HG02623 (cell line): ENCODE measurements at regions not wholly inside any gene's neighbourhood (a gene's known extent, or its start where the extent isn't known, plus 50 kb on each side); places are given as distances from the start of the nearest gene placed in this dataset.

Experiments
- ATAC-seq: cut with Tn5 transposase; IDR thresholded peaks from one replicate; pipeline ENCODE4 v1.9.1; 2021; ENCODE audit warnings: moderate library complexity; ENCODE audit not compliant: unreplicated experiment

DNA sequence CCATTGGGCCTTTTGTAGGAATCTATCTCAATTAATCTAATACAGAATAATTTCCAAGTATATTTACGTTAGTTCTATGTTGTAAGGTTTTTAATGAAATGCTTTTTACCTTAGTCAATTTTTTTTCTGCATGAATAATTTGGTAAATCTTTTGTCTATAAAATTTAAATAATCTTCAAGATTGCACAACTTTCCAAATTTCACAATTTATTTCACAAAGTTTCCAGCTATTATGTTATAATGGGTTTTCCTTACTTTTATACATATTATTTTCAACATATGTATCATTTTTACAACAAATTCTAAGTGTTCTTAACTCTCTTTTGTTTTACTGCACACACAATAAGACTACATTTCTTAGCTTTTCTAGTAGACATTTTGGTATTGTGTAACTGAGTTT, 470.7 kb downstream of the ETV1 start:
- no peak for ATAC-seq

GRCh38 chr7:13524076-13524475, 465.4 kb downstream of the ETV1 start:
- ATAC-seq = no peak

DNA sequence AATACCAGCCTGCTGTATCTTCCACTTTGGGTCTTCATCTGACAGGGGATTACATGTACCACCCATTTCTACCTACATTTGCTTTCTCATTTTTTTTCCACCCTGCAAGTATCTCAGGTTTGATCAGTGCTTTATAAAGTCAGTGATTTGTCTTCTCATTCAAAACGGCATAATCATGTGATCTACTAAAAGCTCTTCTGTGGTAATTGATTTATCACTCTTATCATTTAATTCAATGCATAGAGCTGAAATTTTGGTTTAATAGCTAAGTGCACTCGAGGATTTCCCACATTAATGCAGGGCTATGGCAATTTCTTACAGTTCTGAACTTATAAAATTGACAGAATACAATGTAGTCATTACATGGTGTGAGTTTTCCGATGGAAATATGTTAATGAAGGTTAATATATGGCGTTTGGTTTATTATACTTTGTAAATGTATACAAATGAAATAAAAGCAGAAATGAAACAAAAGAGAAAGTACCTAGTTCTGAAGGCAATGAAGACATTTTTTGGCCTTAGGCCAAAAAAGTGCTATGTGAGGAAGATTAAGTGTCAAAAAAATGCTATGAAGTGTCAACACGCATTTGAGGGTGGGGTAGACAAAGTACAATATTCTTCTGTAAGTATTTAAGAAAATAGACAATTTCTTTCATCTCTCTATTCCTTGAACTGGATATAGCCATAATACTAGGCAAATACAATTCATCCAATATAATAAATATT, 457.3 kb downstream of the ETV1 start:
- no peak for ATAC-seq

- no peak for ATAC-seq
These were observed 450.8 kb downstream of the ETV1 start for GRCh38 chr7:13538669-13539068.

GRCh38 chr7:13540429-13540828, 449.0 kb downstream of the ETV1 start:
- ATAC-seq = no peak

DNA sequence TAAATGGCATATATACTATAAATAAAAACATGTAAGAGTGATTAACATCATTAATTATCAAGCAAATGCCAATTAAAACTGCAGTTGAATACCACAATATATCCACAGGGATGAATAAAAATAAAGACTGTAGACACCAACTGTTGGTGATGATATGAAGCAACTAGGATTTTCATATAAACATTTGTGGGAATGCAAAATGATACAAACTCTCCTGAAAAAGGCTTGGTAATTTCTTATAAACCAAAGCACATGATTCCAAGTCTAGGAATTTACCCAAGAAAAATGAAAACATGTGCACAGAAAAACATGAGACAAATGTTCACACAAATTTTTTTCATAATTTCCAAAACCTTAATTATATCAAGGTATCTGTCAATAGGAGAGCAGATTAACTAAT, 448.1 kb downstream of the ETV1 start:
- no peak for ATAC-seq

- ATAC-seq = no peak
These were observed 447.0 kb downstream of the ETV1 start for GRCh38 chr7:13542451-13542850.

- ATAC-seq = no peak
These were observed 438.0 kb downstream of the ETV1 start for GRCh38 chr7:13551503-13551902.

DNA sequence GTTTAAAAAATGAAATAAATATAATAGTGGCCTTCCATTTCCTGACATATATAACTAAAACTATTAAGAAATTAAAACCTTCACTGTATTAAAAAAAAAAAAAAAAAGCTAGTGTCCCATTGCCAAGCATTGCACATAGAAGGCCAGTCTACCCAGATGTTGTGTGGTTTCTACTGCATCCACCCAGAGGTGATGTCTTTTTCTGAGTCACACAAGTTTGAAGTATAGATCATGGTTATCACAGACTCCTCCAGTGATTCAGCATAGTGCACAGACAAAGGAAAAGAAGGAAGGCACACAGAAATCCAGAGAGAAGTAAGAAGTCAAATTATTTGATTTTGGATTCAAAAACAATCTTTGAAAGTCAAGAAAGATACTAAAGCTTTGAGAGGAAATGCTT, 429.0 kb downstream of the ETV1 start:
- ATAC-seq = no peak

DNA sequence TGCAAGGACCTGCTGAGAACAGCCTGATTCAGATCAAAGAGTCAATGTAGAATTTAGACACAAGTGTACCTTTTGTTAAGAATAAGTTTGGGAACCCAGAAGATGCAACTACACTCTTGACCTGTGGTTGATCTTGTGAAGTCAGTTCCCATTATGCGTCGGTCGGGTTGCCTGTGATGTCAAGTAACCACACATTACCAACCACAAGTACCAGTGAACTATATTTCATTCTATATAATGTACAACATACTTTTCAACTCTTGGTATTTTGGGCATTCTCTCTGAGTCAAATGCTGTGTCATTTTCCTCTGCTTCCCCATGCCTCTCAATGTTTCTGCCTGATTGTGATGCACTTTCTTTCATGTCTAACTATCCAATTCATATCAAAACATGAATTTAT, 426.2 kb downstream of the ETV1 start:
- ATAC-seq = no peak

- no peak for ATAC-seq
These were observed 425.8 kb downstream of the ETV1 start for GRCh38 chr7:13563680-13564079.

DNA sequence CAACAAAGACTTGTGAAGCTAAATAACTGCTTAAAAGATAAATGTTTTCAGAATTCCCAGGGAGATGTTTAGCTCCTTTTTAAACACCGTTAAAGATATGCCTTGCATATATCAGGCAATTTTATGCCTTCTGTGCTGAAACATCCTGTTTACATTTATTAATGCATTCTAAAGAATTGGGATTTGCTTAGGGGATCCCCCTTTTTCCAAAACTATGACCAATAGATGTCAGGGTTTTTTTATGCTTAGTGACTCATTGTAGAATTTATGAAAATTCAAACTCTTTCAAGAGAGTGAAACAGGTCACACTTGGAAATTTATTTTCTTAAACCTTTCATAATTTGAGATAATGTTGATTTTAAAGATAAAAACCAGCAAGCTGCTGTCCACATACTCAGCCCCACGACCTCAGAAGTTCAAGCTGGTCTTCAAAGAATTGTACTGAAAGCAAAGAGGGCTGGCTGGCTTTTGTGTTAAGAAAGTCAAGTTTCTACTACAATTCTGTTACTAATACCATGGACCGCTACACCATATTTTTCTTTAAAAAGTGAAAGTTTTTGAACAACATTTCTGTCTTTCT, 411.8 kb downstream of the ETV1 start:
- ATAC-seq = no peak

- no peak for ATAC-seq
These were observed 411.2 kb downstream of the ETV1 start for GRCh38 chr7:13578294-13578693.

DNA sequence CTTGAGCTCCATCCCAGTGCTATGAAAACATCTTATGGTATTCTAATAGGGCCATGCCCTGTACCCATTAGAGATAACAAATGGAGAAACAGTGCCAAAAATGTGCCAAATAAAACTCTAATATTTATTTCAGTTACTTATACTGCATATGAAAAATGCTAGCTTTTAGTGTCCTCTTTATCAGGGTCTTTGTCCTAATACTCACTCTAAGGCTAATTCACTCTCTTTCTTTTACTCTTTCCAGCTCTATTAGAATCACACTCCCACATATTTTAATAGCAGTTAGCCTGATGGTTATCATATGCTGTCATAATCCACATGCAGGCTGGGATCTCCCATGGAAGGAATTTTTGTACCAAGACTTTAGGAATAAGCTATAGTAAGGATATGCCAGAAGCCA, 408.4 kb downstream of the ETV1 start:
- ATAC-seq = no peak

DNA sequence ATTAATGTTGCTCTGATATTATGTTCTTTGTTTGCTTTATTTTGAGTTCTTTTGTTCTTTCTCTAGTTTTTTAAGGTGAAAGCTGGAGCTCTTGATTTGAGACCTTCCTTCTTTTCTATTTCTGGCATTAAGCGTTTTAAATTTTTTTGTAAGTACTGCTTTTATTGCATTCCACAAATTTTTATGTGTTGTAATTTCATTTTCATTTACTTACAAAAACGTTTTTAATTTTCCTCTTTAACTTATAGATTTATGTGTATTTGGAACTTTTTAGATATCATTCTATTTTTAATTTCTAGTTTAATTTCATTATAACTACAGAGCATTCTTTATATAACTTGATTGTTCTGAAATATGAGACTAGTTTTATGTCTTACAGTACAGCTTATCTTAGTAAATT, 395.6 kb downstream of the ETV1 start:
- ATAC-seq = no peak

DNA sequence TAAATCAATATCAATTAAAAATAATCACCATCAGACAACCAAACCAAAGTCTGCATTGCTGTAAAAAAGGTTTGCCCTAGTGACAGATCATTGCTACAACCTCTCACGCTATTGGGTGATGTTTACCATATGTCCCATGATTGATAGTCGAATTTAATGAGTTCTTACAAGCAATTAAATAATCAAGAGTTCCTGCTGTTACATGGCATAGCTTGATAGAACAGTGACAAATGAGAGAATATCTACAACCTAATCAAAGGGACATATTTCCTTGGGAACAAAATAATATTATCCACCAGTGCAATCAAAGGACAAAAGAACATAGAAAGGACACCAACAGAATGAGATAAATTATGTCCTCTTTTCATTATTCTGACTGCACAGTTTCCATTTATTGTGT, 387.4 kb downstream of the ETV1 start:
- no peak for ATAC-seq

GRCh38 chr7:13603016-13603415, 386.4 kb downstream of the ETV1 start:
- no peak for ATAC-seq

DNA sequence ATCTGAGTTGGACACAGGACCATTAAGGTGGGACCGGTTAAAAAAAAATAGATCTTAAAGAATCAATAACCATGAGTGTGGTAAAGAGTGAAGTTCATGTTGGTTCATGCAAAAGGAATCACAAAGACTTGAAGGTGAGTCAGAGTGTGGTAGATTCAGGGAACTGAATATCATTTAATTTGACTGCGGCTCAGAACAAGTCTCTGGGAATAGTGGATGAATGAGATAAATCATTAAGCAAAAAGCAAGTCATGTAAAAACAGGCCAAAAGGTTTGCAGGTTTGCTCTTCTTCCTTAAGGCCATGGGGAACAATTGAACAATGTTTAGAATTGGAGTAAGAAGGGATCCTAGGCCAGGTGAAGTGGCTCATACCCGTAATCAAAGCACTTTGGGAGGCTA, 385.8 kb downstream of the ETV1 start:
- no peak for ATAC-seq

GRCh38 chr7:13604178-13604577, 385.3 kb downstream of the ETV1 start:
- ATAC-seq = no peak

DNA sequence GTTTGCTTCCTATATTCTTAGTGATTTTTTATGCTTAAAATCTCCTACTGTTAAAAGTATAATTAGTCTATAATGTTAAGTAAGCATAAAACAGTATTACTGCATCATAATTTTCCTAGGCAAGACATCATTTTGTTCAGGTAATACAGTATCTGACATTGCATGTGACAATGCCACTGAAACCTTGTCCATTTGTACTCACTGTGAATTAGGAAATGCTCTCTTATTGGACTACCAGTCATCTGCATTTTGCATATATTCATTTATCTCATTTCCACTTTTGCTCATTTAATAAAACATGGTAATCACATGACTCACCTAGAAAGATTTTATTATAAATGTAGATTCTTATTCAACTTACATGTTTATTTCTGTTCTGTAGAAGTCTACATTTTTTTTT, 379.1 kb downstream of the ETV1 start:
- no peak for ATAC-seq

DNA sequence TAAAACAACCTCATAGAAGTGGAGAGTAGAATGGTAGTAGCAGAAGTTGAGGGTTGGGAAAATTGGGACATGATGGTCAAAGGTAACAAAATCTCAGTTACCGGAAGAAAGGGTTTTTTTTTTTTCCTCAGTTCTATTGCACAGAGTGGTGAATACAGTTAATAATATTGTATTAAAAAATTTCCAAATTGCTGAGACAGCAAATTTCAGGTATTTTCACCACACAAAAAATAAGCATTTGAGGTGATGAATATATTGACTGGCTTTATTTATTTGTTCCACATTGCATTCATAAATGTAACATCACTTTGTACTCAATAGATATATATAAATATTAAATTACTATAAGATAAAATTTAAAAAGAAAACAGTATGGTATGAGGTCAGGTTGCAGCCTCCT, 373.8 kb downstream of the ETV1 start:
- no peak for ATAC-seq

DNA sequence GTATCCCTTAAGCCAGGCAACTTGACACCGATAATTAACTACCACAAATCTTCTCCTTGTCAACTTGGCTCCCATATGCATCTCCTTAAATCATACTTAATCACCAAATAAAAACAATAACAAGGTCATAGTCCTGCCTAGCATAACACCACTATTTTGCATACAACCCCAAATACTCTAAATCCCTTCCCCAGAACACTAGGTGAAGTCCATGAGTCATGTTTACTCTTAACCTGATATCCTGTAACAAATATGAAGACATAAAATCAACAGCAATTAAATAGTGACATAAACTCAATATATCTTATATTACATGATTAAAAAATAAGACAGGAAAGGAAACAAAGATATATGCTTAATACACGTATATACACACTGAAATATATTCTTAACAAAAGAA, 362.0 kb downstream of the ETV1 start:
- ATAC-seq = no peak
